DLD1 (cell line): ENCODE measurements at regions not wholly inside any gene's neighbourhood (a gene's known extent, or its start where the extent isn't known, plus 50 kb on each side); places are given as distances from the start of the nearest gene placed in this dataset.

Experiments used
- in situ Hi-C: cut with HindIII; loops from 2 replicates; pipeline ENCODE4 v1.10.0; 2017; ENCODE audit warnings: low sequenced_read_pairs

- in situ Hi-C loops, result no loop called here
Measured at GRCh38 chr2:5497874-5498273, 194.3 kb upstream of the SOX11 start.

DNA sequence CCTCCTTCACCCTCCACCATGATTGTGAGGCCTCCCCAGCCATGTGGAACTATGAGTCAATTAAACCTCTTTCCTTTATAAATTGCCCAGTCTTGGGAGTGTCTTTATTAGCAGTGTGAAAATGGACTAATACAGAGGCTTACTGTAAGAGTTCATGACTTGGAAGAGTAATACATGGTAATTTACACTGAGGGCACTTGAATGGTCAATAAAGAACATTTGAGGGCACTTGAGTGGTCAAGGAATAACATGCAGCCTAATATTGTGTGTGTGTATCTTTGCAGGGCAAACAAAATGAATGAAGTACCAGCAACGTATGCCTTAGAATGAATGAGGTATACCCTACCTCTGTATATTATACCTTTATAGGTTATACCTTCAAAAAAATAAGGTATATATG lies 190.4 kb upstream of the SOX11 start:
- in situ Hi-C loops, result no loop called here

- in situ Hi-C loops, result no loop called here
Measured at GRCh38 chr2:5502385-5502784, 189.8 kb upstream of the SOX11 start.

DNA sequence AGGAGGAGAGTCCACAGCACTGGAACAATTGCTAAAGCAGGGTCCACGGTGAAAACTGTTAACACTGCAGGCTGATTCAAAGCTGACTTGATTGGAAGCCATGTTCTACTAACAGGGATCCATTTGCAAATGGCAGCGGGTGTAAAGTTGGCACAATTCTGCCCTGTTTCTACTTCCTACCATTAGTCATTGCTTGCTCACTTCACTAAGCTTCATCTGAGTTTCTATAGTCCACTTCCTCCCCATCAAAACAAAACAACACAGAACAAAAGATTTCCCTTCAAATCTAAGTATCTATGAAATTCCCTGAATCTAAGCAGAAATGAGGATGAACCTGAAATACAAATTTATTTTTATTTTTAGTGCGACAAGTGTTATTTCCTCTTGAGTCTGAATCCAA lies 187.4 kb upstream of the SOX11 start:
- in situ Hi-C loops, result no loop called here

DNA sequence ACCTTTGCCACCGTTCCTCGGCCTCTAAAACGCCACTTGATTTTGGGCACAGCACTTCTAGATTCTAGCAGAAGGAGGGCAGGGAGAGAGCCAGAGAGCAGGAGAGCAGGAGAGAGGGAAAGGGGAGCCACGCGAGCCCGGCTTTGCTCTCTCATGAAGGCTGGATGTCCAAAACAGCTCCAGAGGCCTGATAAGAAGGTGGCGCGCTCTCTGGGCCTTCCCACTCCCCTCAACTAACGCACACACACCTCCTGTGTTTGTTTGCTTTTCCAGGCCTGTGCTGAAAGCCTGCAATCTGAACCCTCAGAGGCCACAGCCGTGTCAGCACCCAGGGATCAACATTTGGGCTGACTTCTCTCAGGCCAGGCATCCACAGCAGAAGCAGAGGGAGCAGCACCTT lies 184.8 kb upstream of the SOX11 start:
- in situ Hi-C loops, result no loop called here

DNA sequence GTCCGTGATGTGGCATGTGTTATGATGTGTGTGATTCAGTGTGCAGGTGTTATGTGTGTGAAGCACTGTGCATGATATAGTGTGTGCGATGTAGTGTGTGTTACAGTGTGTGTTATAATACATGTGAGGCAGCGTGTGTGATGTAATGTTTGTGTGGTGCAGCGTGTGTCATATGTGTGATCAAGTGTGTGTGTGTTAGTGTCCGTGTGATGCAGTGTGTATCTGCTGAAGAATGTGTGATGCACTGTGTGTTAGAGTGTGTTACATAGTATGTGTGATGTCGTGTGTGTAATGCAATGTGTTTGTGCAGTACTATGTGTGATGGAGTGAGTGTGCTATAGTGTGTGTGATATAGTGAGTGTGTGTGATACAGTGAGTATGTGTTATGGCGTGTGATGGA lies 182.8 kb upstream of the SOX11 start:
- in situ Hi-C loops, result no loop called here

DNA sequence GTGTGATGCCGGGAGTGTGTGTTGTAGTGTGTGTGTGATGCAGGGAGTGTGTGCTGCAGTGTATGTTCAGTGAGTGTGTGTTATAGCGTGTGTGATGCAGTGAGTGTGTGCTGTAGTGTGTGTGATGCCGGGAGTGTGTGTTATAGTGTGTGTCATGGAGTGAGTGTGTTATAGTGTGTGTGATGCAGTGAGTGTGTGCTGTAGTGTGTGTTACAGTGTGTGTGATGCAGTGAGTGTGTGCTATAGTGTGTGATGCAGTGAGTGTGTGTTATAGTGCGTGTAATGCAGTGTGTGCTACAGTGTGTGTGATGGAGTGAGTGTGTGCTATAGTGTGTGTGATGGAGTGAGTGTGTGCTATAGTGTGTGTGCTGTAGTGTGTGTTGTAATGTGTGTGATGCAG lies 182.1 kb upstream of the SOX11 start:
- in situ Hi-C loops, result no loop called here

GRCh38 chr2:5515693-5516092 lies 176.5 kb upstream of the SOX11 start:
- in situ Hi-C loops, result no loop called here

GRCh38 chr2:5519286-5519685 lies 172.9 kb upstream of the SOX11 start:
- in situ Hi-C loops, result no loop called here

DNA sequence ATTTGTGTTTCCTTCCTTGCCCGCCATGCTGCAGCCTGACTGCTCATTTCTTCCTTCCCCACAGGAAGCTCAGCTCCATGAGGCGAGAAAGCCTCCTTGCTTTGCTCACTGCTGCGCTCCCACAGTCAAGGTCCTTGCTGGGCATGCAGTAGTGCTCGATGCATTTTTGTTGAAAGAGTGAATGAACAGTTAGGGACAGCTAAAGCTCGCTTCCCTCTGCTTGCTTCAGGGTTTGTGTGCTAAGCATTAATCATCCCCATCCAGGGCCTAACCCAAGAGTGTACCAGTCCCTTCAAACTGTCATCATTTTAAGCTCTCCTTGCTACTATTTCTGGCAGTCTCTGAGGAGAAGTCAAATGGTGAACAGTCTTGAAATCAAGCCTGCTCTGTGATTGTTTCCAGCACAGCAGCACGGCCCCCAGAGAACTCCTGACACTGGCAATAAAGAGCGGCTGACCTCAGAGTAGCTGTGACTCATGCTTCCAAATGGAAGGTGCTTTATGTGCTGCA lies 171.7 kb upstream of the SOX11 start:
- in situ Hi-C loops, result no loop called here

DNA sequence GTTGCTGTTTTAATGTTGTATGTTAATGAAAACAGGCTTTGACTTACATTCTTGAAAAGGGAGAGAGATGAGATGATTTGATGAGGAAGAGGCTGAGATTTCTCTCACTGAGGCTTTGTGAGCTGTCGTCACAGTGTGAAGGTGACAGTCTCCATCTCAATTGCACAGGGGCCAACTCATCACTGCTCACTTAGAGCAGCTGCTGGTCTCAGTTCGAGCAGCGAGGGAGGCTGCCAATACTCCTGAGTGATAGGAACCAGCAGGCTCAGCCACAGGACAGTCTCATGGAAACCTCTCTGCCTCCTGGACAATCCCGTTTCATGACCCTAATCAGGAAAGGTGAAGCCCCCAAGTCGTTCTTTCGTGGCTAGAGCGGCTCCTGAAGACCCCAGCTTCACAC lies 170.7 kb upstream of the SOX11 start:
- in situ Hi-C loops, result no loop called here

DNA sequence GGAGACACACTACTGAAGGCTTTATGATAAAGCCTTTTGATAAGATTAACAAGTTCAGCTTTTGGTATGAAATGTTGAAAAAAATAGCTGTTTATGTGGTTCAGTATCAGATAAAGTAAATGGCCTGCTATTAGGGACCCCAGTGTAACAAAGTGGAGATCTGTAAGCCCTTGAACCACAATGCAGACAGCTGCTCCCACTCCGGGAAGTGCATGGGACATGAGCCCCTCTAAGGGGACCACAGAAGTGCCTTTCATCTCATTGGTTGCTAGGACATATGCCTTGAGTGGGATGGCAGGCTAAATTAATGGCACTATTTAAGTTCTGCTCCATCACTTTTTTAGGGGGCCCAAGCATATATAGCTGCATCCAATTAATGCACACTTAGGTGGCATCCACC lies 167.6 kb upstream of the SOX11 start:
- in situ Hi-C loops, result no loop called here

DNA sequence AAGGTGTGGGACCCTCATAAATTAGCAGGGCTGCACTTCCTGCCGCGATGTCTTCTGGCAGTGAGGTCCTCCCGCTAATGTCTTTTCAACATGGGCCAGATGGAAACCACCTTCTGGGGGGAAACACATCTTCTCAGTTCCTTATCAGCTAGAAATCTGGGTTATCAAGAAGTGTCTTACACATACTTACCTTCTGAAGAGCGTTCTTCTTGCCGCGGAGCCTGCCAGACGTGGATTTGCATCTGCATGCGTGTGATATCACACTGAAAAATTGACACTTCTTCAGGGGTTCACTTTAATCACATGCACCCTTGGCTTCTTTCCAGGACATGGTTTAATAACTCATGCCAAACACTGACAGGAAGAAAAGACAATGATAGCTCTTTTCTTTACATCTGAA lies 163.5 kb upstream of the SOX11 start:
- in situ Hi-C loops, result no loop called here

- in situ Hi-C loops, result no loop called here
Measured at GRCh38 chr2:5530011-5530696, 162.0 kb upstream of the SOX11 start.

DNA sequence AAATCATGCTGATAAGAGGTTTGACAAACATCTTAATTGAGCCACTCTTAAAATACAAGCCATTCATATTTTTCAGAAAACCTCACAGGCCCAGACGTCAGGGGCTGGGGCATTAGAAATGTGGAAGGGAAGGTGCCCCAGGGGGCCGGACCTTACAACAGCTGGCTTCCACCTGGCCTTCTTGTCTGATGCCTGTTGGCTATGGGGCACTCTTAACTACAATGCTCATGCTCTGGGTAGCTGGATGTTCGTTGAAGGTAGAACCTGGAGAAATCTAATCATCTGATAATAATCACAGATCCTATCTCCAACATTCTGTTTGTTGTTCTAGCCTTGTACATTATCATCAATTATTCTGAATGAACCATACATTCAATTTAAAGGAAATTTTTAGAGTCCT lies 156.9 kb upstream of the SOX11 start:
- in situ Hi-C loops, result no loop called here

GRCh38 chr2:5537180-5537688 lies 154.9 kb upstream of the SOX11 start:
- in situ Hi-C loops, result no loop called here

DNA sequence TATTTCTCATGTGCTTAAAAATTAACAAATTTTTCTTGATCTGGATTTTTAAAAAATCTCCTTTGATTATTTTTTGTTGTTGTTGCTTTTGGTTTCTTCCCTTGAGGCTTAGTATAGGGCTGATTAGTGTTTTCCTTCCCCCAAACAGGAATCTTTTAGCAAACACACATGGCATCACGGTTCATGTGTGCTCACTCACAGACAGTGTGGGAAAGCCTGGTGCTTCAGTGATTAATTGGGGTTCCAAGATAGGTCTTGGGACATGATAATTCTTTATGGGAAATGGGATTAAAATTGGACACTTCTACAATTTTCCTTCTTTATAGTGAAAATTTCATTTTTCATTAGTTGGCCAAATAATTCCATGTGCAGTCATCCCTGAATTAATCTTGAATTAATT lies 153.9 kb upstream of the SOX11 start:
- in situ Hi-C loops, result no loop called here

DNA sequence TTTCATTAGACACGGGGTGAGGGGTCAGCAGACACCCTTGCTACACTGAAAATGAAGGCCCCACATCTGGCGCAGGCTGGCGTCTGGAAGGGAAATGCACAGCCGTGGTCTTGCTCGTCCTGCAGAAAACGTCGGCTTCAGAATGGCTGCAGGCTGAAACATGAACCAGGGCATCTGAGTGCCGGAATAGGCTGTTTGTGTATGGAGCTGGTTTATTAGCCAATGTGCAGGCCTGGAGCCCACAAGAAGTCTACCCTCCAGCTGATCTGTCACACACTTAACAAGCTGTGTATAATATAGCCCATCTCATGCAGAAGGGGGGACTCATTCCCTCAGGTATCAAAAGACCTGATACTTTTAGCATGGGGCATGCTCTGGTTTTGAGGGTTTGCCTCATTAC lies 153.4 kb upstream of the SOX11 start:
- in situ Hi-C loops, result no loop called here

GRCh38 chr2:5539282-5540165 lies 152.7 kb upstream of the SOX11 start:
- in situ Hi-C loops, result no loop called here

GRCh38 chr2:5540856-5541255 lies 151.3 kb upstream of the SOX11 start:
- in situ Hi-C loops, result no loop called here

DNA sequence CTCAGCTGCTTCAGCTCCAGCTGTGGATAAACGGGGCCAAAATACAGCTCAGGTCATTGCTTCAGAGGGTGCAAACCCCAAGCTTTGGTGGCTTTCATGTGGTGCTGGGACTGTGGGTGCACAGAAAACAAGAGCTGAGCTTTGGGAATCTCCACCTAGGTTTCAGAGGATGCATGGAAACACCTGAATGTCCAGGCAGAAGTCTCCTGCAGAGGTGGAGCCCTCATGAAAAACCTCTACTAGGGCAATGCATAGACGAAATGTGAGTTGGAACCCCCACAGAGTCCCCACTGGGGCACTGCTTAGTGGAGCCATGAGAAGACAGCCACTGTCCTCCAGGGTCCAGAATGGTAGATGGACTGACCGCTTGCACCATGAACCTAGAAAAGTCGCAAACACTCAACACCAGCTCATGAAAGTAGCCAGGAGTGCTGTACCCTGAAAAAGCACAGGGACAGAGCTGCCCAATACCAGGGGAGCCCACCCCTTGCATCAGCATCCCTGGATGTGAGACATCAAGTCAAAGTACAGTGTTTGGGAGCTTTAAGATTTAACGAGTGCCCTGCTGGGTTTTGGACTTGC lies 147.9 kb upstream of the SOX11 start:
- in situ Hi-C loops, result no loop called here

GRCh38 chr2:5546181-5546580 lies 146.0 kb upstream of the SOX11 start:
- in situ Hi-C loops, result no loop called here
